Left lung (tissue), 4 donors: ENCODE measurements at regions not wholly inside any gene's neighbourhood (a gene's known extent, or its start where the extent isn't known, plus 50 kb on each side); places are given as distances from the start of the nearest gene placed in this dataset.
A peak's percentile ranks its signal among the peaks of the same experiment; 100 is the strongest.

Experiments
- ATAC-seq: fragments of 200-7000 bp; cut with Tn5 transposase; one replicate; pipeline ENCODE4 v1.9.1; 2020; ENCODE audit warnings: moderate library complexity
- DNase-seq, 4 donors: peaks; one replicate each; pipeline ENCODE4 v3.0.0-alpha.2; 2013 to 2020
- H3K27ac ChIP-seq, 2 donors: fragments of 200-600 bp; sonication (generic) in 1 of 2; one replicate each; pipeline versions ENCODE4 v1.5.0 to v1.8.0; 2020 to 2021
- H3K27me3 ChIP-seq, 2 donors: fragments of 200-600 bp; sonication (generic) in 1 of 2; one replicate each; pipeline versions ENCODE4 v1.5.0 to v1.8.0; 2020 to 2021
- H3K36me3 ChIP-seq, 2 donors: fragments of 200-600 bp; sonication (generic) in 1 of 2; one replicate each; pipeline versions ENCODE4 v1.5.0 to v1.8.0; 2020 to 2021
- H3K4me1 ChIP-seq, 2 donors: fragments of 200-600 bp; one replicate each; pipeline ENCODE4 v1.8.0; 2021
- H3K4me3 ChIP-seq, 2 donors: fragments of 200-600 bp; sonication (generic) in 1 of 2; one replicate each; pipeline versions ENCODE4 v1.5.0 to v1.8.0; 2020 to 2021; ENCODE audit warnings: mild to moderate bottlenecking in 1 of 2
- H3K9me3 ChIP-seq, 2 donors: fragments of 200-600 bp; sonication (generic) in 1 of 2; one replicate each; pipeline versions ENCODE4 v1.5.0 to v1.8.0; 2020 to 2021
- CTCF ChIP-seq, 2 donors: fragments of 200-600 bp; sonication (generic) in 1 of 2; IDR thresholded peaks; one replicate each; pipeline versions ENCODE4 v1.5.0 to v1.8.0; 2021; ENCODE audit warnings: antibody characterized with exemption in 2 of 2
- intact Hi-C, 2 donors: fragments of 100-400 bp; cut with DNase I; formaldehyde crosslinking; loops; one replicate each; pipeline versions ENCODE4 v1.11.2 to v1.14.2; 2022
- donor health status: DM: no; HTN: yes; CAD: no.
- donor health status: DM: no; HTN: no; CAD: no.

- no peaks in the 10 kb centered on the region for H3K36me3 ChIP-seq
- ATAC-seq, result no peak
- no peaks in the 10 kb centered on the region for H3K9me3 ChIP-seq
- H3K27me3 ChIP-seq, result no peaks in the 10 kb centered on the region
- no peak for DNase-seq
- no peak overlapping the region for H3K27ac ChIP-seq
- no peak overlapping the region for H3K4me3 ChIP-seq
- TF ChIP-seq CTCF (IDR thresholded peaks at IDR 0.05), result no peak
- no peaks in the 10 kb centered on the region for H3K4me1 ChIP-seq
- intact Hi-C loops, result no loop called here
Observed at GRCh38 chr20:57840504-57841296, 130.9 kb upstream of the PMEPA1 start.

- DNase-seq (no peak), ATAC-seq (no peak)
- no peaks in the 10 kb centered on the region for H3K27me3 ChIP-seq
- H3K4me3 ChIP-seq, result no peak overlapping the region
- no peaks in the 10 kb centered on the region for H3K9me3 ChIP-seq
- TF ChIP-seq CTCF (IDR thresholded peaks at IDR 0.05), result no peak
- no peaks in the 10 kb centered on the region for H3K36me3 ChIP-seq
- H3K4me1 ChIP-seq, result no peaks in the 10 kb centered on the region
- intact Hi-C loops, result no loop called here
- H3K27ac ChIP-seq, result no peak overlapping the region
Observed at GRCh38 chr20:57840066-57840465, 130.3 kb upstream of the PMEPA1 start.

- Histone ChIP-seq H3K27ac (no peak overlapping the region), H3K9me3 (no peaks in the 10 kb centered on the region), H3K4me3 (no peak overlapping the region), H3K4me1 (no peaks in the 10 kb centered on the region), H3K36me3 (no peaks in the 10 kb centered on the region), H3K27me3 (no peaks in the 10 kb centered on the region)
- DNase-seq (peak in 2 of 4 donors; percentile 42 to 58), ATAC-seq (no peak)
- intact Hi-C loops, result no loop called here
- TF ChIP-seq CTCF (IDR thresholded peaks at IDR 0.05), result no peak
Observed at GRCh38 chr20:57838670-57839151, 128.9 kb upstream of the PMEPA1 start.

- H3K4me3 ChIP-seq, result no peak overlapping the region
- TF ChIP-seq CTCF (IDR thresholded peaks at IDR 0.05), result no peak
- H3K27ac ChIP-seq, result no peak overlapping the region
- intact Hi-C loops, result no loop called here
- no peaks in the 10 kb centered on the region for H3K4me1 ChIP-seq
- H3K36me3 ChIP-seq, result no peaks in the 10 kb centered on the region
- DNase-seq, result no peak
- no peaks in the 10 kb centered on the region for H3K9me3 ChIP-seq
- ATAC-seq, result no peak
- no peaks in the 10 kb centered on the region for H3K27me3 ChIP-seq
Observed at GRCh38 chr20:57837208-57838035, 127.6 kb upstream of the PMEPA1 start.
